OCI-LY3 (cell line): ENCODE measurements at regions not wholly inside any gene's neighbourhood (a gene's known extent, or its start where the extent isn't known, plus 50 kb on each side); places are given as distances from the start of the nearest gene placed in this dataset.

Experiments
- CTCF ChIP-seq: fragments of 200-600, 300-600 bp; sonication (generic); IDR thresholded peaks from 2 replicates; pipeline ENCODE4 v1.5.1; 2014; ENCODE audit warnings: antibody characterized with exemption, low read length, low read depth
- EZH2phosphoT487 ChIP-seq: fragments of 200-600 bp; shearing (Covaris generic); IDR thresholded peaks from 2 replicates; pipeline ENCODE4 v1.6.1; 2018; ENCODE audit warnings: antibody characterized with exemption, mixed run types, low read depth

GRCh38 chr1:193727850-193728249, 541.4 kb upstream of the B3GALT2 start:
- TF ChIP-seq CTCF (no peak), EZH2phosphoT487 (no peak)
